SK-N-MC (cell line): ENCODE measurements at regions not wholly inside any gene's neighbourhood (a gene's known extent, or its start where the extent isn't known, plus 50 kb on each side); places are given as distances from the start of the nearest gene placed in this dataset.

Source experiments
- EZH2 ChIP-seq: fragments of 200-600 bp; sonication (generic); IDR thresholded peaks from one replicate; pipeline ENCODE4 v1.6.1; 2017; ENCODE audit warnings: antibody characterized with exemption
- FOXP2 ChIP-seq: optimal IDR thresholded peaks from 2 replicates; pipeline ENCODE3; 2011; ENCODE audit warnings: mild to moderate bottlenecking, moderate library complexity; ENCODE audit not compliant: insufficient read depth; ENCODE audit errors: extremely low read length, control extremely low read depth
- POLR2AphosphoS5 ChIP-seq: IDR thresholded peaks from 2 replicates; pipeline ENCODE4 v1.6.1; 2012; ENCODE audit warnings: mild to moderate bottlenecking, low read depth, low read length, borderline replicate concordance

DNA sequence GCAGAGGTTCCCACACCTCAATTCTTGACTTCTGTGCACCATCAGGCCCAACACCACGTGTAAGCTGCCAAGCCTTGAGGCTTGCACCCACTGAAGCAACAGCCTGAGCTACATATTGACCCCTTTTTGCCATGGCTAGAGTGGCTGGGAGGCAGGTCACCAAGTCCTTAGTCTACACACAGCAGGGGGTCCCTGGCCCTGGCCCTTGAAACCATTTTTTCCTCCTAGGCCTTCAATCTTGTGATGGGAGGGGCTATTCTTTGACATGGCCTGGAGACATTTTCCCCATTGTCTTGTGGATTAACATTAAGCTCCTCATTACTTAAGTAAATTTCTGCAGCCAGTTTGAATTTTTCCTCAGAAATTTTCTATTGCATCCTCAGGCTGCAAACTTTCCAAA is 336.6 kb downstream of the IL15 start:
- TF ChIP-seq EZH2 (no peak), POLR2AphosphoS5 (no peak), FOXP2 (no peak)
